B cell (primary cell): ENCODE measurements at regions not wholly inside any gene's neighbourhood (a gene's known extent, or its start where the extent isn't known, plus 50 kb on each side); places are given as distances from the start of the nearest gene placed in this dataset.

Experiments
- ATAC-seq: fragments of 200-7000 bp; cut with Tn5 transposase; one replicate; pipeline ENCODE4 v1.10.0; 2021; ENCODE audit warnings: low read depth, mild to moderate bottlenecking, moderate number of reproducible peaks, moderate library complexity
- CTCF ChIA-PET: fragments of 350-600 bp; sonication (Branson Sonifier 250); formaldehyde crosslinking; loops from one replicate; lab custom pipeline; 2021; ENCODE audit warnings: antibody characterized with exemption, inconsistent platforms; lab: Charles Lee
- POLR2A ChIA-PET: fragments of 350-600 bp; sonication (Branson Sonifier 250); formaldehyde crosslinking; loops from one replicate; lab custom pipeline; 2021; ENCODE audit warnings: antibody characterized with exemption; lab: Charles Lee
- DNase-seq: peaks from one replicate; pipeline ENCODE4 v3.0.0; 2013
- H2AFZ ChIP-seq: 2 replicates; pipeline ENCODE4 v1.6.1; 2012; ENCODE audit warnings: mild to moderate bottlenecking, low read depth, low read length; ENCODE audit not compliant: insufficient read depth, poor library complexity, severe bottlenecking
- H3K27ac ChIP-seq, 2 donors: 1 replicate in 1 of 2; 2 replicates in 1 of 2; pipeline ENCODE4 v1.5.1; 2012 to 2013; ENCODE audit warnings: low read length in 2 of 2, mild to moderate bottlenecking in 2 of 2, moderate library complexity in 1 of 2
- H3K27me3 ChIP-seq, 4 experiments: fragments of 200-600 bp in 1 of 4; sonication (generic) in 1 of 4; replicated peaks in 1 of 4; 1 replicate in 2 of 4; 2 replicates in 2 of 4; pipeline versions ENCODE4 v1.6.1 to v1.7.0; 2013 to 2016; ENCODE audit warnings: low read length in 3 of 4, mild to moderate bottlenecking in 2 of 4, mixed read lengths in 1 of 4, moderate library complexity in 1 of 4; ENCODE audit not compliant: insufficient read depth in 4 of 4, control insufficient read depth in 3 of 4; ENCODE audit errors: control extremely low read depth in 1 of 4
- H3K36me3 ChIP-seq, 2 experiments: replicated peaks in 1 of 2; 1 replicate in 1 of 2; 2 replicates in 1 of 2; pipeline versions ENCODE4 v1.6.1 to v1.7.1; 2013; ENCODE audit warnings: low read length in 1 of 2; ENCODE audit not compliant: insufficient read depth in 2 of 2, control insufficient read depth in 1 of 2; ENCODE audit errors: control extremely low read depth in 1 of 2, extremely low read depth in 1 of 2
- H3K4me1 ChIP-seq, 2 donors: fragments of 200-600 bp in 1 of 2; sonication (generic) in 1 of 2; 1 replicate in 1 of 2; 2 replicates in 1 of 2; pipeline versions ENCODE4 v1.5.1 to v1.6.1; 2013 to 2017; ENCODE audit warnings: low read length in 2 of 2; ENCODE audit not compliant: control insufficient read depth in 2 of 2, insufficient read depth in 2 of 2
- H3K4me2 ChIP-seq: replicated peaks from 2 replicates; pipeline ENCODE3; 2012; ENCODE audit warnings: mild to moderate bottlenecking, low read depth, low read length; ENCODE audit not compliant: poor library complexity, severe bottlenecking
- H3K4me3 ChIP-seq, 5 experiments: fragments of 200-600 bp in 1 of 5; sonication (generic) in 1 of 5; 1 replicate in 3 of 5; 2 replicates in 2 of 5; pipeline versions ENCODE4 v1.5.1 to v1.7.0; 2011 to 2016; ENCODE audit warnings: low read length in 4 of 5, mild to moderate bottlenecking in 4 of 5, low read depth in 2 of 5, control low read depth in 1 of 5, moderate library complexity in 1 of 5; ENCODE audit not compliant: insufficient read depth in 1 of 5; ENCODE audit errors: control extremely low read depth in 1 of 5, extremely low read depth in 1 of 5
- H3K79me2 ChIP-seq: fragments of 200-600 bp; sonication (generic); one replicate; pipeline ENCODE4 v1.6.0; 2016; ENCODE audit warnings: low read length; ENCODE audit not compliant: control insufficient read depth, insufficient read depth
- H3K9ac ChIP-seq: fragments of 200-600 bp; sonication (generic); 2 replicates; pipeline ENCODE4 v1.6.1; 2017; ENCODE audit warnings: mild to moderate bottlenecking, low read length, moderate library complexity
- H3K9me3 ChIP-seq, 3 donors: one replicate each; pipeline versions ENCODE4 v1.6.1 to v1.7.1; 2013; ENCODE audit warnings: low read length in 2 of 3; ENCODE audit not compliant: control insufficient read depth in 2 of 3, insufficient read depth in 1 of 3; ENCODE audit errors: control extremely low read depth in 1 of 3
- H4K20me1 ChIP-seq: 2 replicates; pipeline ENCODE4 v1.6.0; 2012; ENCODE audit warnings: mild to moderate bottlenecking, low read length; ENCODE audit not compliant: insufficient read depth, control insufficient read depth, poor library complexity, severe bottlenecking
- H3K27ac Mint-ChIP-seq: one replicate; pipeline ENCODE4 v1.8.0; 2021; ENCODE audit warnings: mixed read lengths
- H3K27me3 Mint-ChIP-seq: one replicate; pipeline ENCODE4 v1.8.0; 2021; ENCODE audit warnings: mixed read lengths
- H3K4me1 Mint-ChIP-seq: one replicate; pipeline ENCODE4 v1.8.0; 2021; ENCODE audit warnings: mixed read lengths
- H3K4me3 Mint-ChIP-seq: one replicate; pipeline ENCODE4 v1.8.0; 2021; ENCODE audit warnings: mixed read lengths
- H3K9me3 Mint-ChIP-seq: one replicate; pipeline ENCODE4 v1.8.0; 2022; ENCODE audit warnings: mixed read lengths; ENCODE audit not compliant: insufficient read depth
- EZH2 ChIP-seq: IDR thresholded peaks from 2 replicates; pipeline ENCODE4 v1.6.1; 2012; ENCODE audit warnings: borderline replicate concordance, low read depth, mild to moderate bottlenecking, moderate library complexity, low read length; ENCODE audit not compliant: insufficient read depth, poor library complexity, severe bottlenecking
- WGBS: methylation state at CpG from one replicate; pipeline ENCODE4 v1.1.5; 2013; ENCODE audit warnings: missing lambda C conversion rate; ENCODE audit not compliant: insufficient coverage; 5-methylcytosine and 5-hydroxymethylcytosine counted together
- intact Hi-C: fragments of 100-400 bp; cut with micrococcal nuclease; formaldehyde crosslinking; loops from one replicate; pipeline ENCODE4 v1.10.0; 2022
- TF ChIP-seq, protein P1 (sequence below): fragments of 200-600 bp; IDR thresholded peaks from one replicate; pipeline ENCODE4 v1.8.0; 2022; ENCODE audit warnings: antibody characterized with exemption, mild to moderate bottlenecking

DNA sequence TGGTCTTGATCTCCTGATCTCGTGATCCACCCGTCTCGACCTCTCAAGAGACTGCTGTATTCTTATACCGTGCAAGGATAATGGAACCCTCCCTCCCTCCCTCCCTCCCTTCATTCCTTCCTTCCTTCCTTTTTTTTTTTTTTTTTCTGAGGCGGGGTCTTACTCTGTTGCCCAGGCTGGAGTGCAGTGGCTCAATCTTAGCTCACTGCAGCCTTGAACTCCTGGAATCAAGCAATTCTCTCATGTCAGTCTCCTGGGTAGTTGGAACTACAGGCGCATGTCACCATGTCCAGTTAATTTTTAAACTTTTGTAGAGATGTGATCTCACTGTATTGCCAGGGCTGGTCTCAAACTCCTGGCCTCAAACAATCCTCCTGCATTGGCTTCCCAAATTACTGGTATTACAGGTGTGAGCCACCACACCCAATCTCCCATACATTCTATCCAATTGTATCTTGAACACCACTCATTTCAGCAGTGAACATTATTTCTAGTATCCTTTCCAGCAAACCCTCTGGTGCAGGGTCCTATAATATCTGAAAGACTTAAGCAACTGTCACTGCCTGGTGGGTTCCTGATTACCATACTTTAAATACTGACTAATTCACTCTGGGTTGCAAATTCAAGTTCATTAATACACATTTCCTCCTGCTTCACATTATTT is 210.0 kb upstream of the ZNF217 start:
- DNase-seq (no peak), ATAC-seq (no peak)
- ChIA-PET POLR2A (no interaction called here), CTCF (no interaction called here)
- H3K4me3 ChIP-seq, result no peak overlapping the region
- Mint-ChIP-seq H3K4me3 (no peak overlapping the region), H3K4me1 (no peaks in the 10 kb centered on the region), H3K9me3 (no peaks in the 10 kb centered on the region), H3K27me3 (no peaks in the 10 kb centered on the region), H3K27ac (no peak overlapping the region)
- no peak overlapping the region for H2AFZ ChIP-seq
- no peak overlapping the region for H3K4me2 ChIP-seq
- intact Hi-C loops, result no loop called here
- TF ChIP-seq, protein P1, sequence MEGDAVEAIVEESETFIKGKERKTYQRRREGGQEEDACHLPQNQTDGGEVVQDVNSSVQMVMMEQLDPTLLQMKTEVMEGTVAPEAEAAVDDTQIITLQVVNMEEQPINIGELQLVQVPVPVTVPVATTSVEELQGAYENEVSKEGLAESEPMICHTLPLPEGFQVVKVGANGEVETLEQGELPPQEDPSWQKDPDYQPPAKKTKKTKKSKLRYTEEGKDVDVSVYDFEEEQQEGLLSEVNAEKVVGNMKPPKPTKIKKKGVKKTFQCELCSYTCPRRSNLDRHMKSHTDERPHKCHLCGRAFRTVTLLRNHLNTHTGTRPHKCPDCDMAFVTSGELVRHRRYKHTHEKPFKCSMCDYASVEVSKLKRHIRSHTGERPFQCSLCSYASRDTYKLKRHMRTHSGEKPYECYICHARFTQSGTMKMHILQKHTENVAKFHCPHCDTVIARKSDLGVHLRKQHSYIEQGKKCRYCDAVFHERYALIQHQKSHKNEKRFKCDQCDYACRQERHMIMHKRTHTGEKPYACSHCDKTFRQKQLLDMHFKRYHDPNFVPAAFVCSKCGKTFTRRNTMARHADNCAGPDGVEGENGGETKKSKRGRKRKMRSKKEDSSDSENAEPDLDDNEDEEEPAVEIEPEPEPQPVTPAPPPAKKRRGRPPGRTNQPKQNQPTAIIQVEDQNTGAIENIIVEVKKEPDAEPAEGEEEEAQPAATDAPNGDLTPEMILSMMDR, result no peak
- no peak for TF ChIP-seq EZH2
- H3K27ac ChIP-seq, result no peak overlapping the region
- no peaks in the 10 kb centered on the region for H3K79me2 ChIP-seq
- H3K36me3 ChIP-seq, result no peaks in the 10 kb centered on the region
- no peaks in the 10 kb centered on the region for H3K27me3 ChIP-seq
- H3K9me3 ChIP-seq, result no peaks in the 10 kb centered on the region
- no peak overlapping the region for H3K9ac ChIP-seq
- no peaks in the 10 kb centered on the region for H4K20me1 ChIP-seq
- H3K4me1 ChIP-seq, result no peaks in the 10 kb centered on the region
- WGBS, result no CpG with 5 or more reads among the region's 6 CpGs

DNA sequence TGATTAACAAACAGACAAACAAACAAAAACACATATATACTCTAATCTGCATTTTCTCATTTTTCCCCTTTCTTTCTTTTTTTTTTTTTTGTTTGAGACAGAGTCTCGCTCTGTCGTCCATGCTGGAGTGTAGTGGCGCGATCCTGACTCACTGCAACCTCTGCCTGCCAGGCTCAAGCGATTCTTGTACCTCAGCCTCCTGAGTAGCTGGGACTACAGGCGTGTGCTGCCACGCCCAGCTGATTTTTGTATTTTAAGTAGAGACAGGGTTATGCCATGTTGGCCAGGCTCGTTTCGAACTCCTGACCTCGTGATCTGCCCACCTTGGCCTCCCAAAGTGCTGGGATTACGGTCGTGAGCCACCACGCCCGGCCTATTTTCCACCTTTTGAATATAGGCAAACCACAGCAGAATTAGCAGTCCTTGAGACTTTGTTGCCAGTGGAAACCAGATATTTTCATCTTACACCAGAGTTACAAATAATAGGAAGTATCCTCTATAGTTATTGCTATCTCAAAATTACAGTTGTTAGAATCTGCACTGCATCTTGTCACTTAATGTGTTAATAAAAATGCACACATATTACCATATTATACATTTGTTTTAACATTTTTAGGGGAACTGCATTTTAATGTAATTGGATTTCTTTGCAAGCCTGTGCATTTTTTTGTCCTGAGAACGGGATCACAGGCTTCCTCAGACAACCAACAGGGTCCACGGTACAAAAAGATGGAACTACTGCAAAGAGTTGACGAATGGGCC is 208.2 kb upstream of the ZNF217 start:
- ChIA-PET CTCF (no interaction called here), POLR2A (no interaction called here)
- WGBS, result 85% methylated on average over 10 of the region's 17 CpGs
- H3K9me3 Mint-ChIP-seq, result no peaks in the 10 kb centered on the region
- H3K27ac Mint-ChIP-seq, result no peak overlapping the region
- intact Hi-C loops, result no loop called here
- H3K27me3 ChIP-seq, result no peaks in the 10 kb centered on the region
- H3K9me3 ChIP-seq, result no peaks in the 10 kb centered on the region
- H3K4me2 ChIP-seq, result no peak overlapping the region
- H2AFZ ChIP-seq, result no peak overlapping the region
- H3K4me1 ChIP-seq, result no peaks in the 10 kb centered on the region
- no peaks in the 10 kb centered on the region for H3K36me3 ChIP-seq
- no peaks in the 10 kb centered on the region for H3K4me1 Mint-ChIP-seq
- no peak overlapping the region for H3K4me3 Mint-ChIP-seq
- DNase-seq (no peak), ATAC-seq (no peak)
- H4K20me1 ChIP-seq, result no peaks in the 10 kb centered on the region
- no peaks in the 10 kb centered on the region for H3K79me2 ChIP-seq
- no peak overlapping the region for H3K27ac ChIP-seq
- H3K4me3 ChIP-seq, result no peak overlapping the region
- TF ChIP-seq, protein P1, result no peak
- no peak for TF ChIP-seq EZH2
- H3K9ac ChIP-seq, result no peak overlapping the region
- H3K27me3 Mint-ChIP-seq, result no peaks in the 10 kb centered on the region
